ENCODE measurements at regions not wholly inside any gene's neighbourhood (a gene's known extent, or its start where the extent isn't known, plus 50 kb on each side); places are given as distances from the start of the nearest gene placed in this dataset.

DNA sequence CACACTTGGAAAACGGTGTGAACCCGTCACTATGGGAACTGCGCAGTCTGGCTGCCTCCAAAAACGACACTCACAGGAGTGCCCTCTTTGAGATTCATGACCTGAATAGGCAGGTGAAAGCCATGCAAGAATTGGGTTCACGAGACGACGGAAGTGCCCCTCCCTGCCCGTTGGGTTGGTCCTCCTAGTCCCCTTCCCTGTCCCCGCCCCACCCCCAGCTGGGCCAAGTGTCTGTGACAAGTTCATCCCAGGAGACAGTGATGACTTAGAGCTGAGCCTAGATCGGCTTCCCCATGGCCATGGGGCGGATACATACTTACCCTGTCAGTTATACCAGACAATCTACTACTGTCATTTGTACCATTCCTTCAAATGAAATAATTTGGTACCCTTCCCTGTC is 1137.7 kb upstream of the CHAC2 start:
- TF ChIP-seq POLR2A (IDR thresholded peaks at IDR 0.05): no peak
- TF ChIP-seq, protein P1, sequence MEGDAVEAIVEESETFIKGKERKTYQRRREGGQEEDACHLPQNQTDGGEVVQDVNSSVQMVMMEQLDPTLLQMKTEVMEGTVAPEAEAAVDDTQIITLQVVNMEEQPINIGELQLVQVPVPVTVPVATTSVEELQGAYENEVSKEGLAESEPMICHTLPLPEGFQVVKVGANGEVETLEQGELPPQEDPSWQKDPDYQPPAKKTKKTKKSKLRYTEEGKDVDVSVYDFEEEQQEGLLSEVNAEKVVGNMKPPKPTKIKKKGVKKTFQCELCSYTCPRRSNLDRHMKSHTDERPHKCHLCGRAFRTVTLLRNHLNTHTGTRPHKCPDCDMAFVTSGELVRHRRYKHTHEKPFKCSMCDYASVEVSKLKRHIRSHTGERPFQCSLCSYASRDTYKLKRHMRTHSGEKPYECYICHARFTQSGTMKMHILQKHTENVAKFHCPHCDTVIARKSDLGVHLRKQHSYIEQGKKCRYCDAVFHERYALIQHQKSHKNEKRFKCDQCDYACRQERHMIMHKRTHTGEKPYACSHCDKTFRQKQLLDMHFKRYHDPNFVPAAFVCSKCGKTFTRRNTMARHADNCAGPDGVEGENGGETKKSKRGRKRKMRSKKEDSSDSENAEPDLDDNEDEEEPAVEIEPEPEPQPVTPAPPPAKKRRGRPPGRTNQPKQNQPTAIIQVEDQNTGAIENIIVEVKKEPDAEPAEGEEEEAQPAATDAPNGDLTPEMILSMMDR (IDR thresholded peaks at IDR 0.05): no peak
- TF ChIP-seq EP300 (IDR thresholded peaks at IDR 0.05): no peak
- 84 to 97% (median 97%) methylated on average over 11 of the region's 11 CpGs for WGBS, 3 donors
- no peaks in the 10 kb centered on the region for H3K36me3 ChIP-seq
- H3K27me3 ChIP-seq: no peaks in the 10 kb centered on the region
- no peak for DNase-seq
- intact Hi-C loops (cut with DNase I): no loop called here
- H3K4me3 ChIP-seq: no peak overlapping the region
- no peak overlapping the region for H3K27ac ChIP-seq
- peaks cover 0 to 5% of the 10 kb centered on the region in 2 donors for H3K9me3 ChIP-seq
- H3K4me1 ChIP-seq (ENCODE audit: insufficient read depth): no peaks in the 10 kb centered on the region

DNA sequence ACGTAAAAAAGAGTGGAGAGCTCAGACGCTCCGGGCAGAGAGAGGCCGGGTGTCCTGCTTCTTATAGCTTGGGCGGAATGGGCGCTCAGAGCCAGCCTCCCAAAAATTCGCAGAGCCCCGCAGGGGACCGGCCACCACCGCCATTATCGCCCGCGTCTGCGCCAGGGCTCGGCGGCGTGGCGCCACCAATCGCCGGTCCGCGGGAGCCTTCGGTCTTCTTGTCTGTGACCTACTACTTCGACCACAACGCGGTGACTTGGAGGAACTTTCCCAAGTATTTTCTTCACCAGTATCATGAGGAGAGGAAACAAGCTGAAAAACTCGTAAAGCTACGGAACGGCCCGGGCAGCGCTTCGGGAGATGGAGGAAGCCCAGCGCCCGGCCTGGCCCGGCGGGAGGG is 1138.1 kb upstream of the CHAC2 start:
- 97 to 98% (median 97%) methylated on average over 36 of the region's 36 CpGs for WGBS, 3 donors
- no peak overlapping the region for H3K27ac ChIP-seq
- H3K4me1 ChIP-seq (ENCODE audit: insufficient read depth): no peaks in the 10 kb centered on the region
- TF ChIP-seq, protein P1 (IDR thresholded peaks at IDR 0.05): no peak
- TF ChIP-seq POLR2A (IDR thresholded peaks at IDR 0.05) (no peak), EP300 (IDR thresholded peaks at IDR 0.05) (no peak)
- H3K9me3 ChIP-seq: peaks cover 0 to 5% of the 10 kb centered on the region in 2 donors
- no peak overlapping the region for H3K4me3 ChIP-seq
- no peak for DNase-seq
- H3K27me3 ChIP-seq: no peaks in the 10 kb centered on the region
- intact Hi-C loops (cut with DNase I): no loop called here
- H3K36me3 ChIP-seq: no peaks in the 10 kb centered on the region

DNA sequence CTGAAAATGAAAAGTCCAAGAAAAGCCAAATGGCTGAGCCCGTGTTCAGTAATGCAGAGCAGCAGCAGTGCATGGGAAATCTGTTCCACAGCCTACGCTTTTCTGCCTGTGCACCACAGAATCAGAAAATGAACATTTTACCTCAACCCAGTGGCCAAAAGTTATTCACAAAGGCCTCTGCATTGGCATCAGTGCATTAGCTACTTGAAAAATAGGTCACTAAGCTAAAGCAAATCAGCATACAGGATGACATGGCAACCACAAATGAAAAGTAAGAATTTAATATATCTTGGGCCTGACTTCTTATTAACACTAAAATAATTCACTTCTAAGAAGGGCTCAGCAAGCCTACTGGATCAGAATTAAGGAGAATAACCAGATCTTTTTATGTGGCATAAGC is 1145.3 kb upstream of the CHAC2 start:
- H3K27ac ChIP-seq: no peak overlapping the region
- no peaks in the 10 kb centered on the region for H3K9me3 ChIP-seq
- no peaks in the 10 kb centered on the region for H3K4me1 ChIP-seq (ENCODE audit: insufficient read depth)
- H3K4me3 ChIP-seq: no peak overlapping the region
- TF ChIP-seq POLR2A (IDR thresholded peaks at IDR 0.05): no peak
- TF ChIP-seq EP300 (IDR thresholded peaks at IDR 0.05): no peak
- TF ChIP-seq, protein P1 (IDR thresholded peaks at IDR 0.05): no peak
- intact Hi-C loops (cut with DNase I): no loop called here
- WGBS, 3 donors: 59 to 61% (median 61%) methylated on average over 2 of the region's 2 CpGs
- no peaks in the 10 kb centered on the region for H3K27me3 ChIP-seq
- H3K36me3 ChIP-seq: no peaks in the 10 kb centered on the region
- DNase-seq: no peak

DNA sequence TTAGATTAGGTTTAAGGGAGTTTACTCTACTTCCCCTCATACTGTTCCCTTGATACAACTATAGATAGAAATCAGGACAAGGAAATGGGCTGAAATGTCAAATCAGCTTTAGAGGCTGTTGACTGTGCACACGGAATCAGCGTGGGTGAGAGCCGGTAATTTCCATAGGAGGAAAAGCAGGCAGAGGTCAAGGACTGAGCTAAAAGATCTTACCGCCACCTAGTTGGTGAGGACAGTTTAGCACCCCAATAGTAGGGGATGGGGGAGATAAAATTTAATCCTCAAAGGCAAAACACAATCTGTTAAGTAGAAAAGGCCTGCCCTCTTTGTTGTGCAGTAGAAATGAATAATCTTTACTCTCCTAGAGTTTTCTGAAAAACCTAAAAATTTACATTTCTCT is 1154.5 kb upstream of the CHAC2 start:
- no peak for TF ChIP-seq POLR2A (IDR thresholded peaks at IDR 0.05)
- TF ChIP-seq EP300 (IDR thresholded peaks at IDR 0.05): no peak
- TF ChIP-seq, protein P1 (IDR thresholded peaks at IDR 0.05): no peak
- no peaks in the 10 kb centered on the region for H3K9me3 ChIP-seq
- H3K27me3 ChIP-seq: no peaks in the 10 kb centered on the region
- H3K27ac ChIP-seq: no peak overlapping the region
- H3K36me3 ChIP-seq: no peaks in the 10 kb centered on the region
- H3K4me3 ChIP-seq: no peak overlapping the region
- 76 to 88% (median 87%) methylated on average over 4 of the region's 4 CpGs for WGBS, 3 donors
- intact Hi-C loops (cut with DNase I): no loop called here
- H3K4me1 ChIP-seq (ENCODE audit: insufficient read depth): no peaks in the 10 kb centered on the region
- no peak for DNase-seq

DNA sequence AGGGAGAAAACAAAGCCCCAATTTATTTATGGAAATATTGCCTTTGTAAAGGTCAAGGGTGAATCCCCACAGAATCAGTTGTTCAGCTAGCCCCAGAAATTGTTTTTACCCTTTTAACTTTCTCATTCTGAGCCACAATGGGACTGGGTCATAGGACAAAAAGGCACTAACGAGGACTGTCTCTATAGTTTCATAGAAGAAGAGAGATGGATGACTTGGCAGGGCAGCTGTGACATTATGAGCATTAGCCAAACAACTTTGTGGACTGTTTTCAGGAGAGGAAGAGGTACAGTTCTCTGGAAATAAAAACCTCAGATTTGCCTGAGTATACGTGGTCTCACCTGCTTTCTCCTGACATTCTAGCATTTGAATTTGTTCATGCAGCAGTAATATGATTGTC is 1155.8 kb upstream of the CHAC2 start:
- TF ChIP-seq, protein P1 (IDR thresholded peaks at IDR 0.05): no peak
- no peak for TF ChIP-seq POLR2A (IDR thresholded peaks at IDR 0.05)
- no peak for TF ChIP-seq EP300 (IDR thresholded peaks at IDR 0.05)
- Histone ChIP-seq H3K27ac (no peak overlapping the region), H3K4me3 (no peak overlapping the region), H3K4me1 (ENCODE audit: insufficient read depth) (no peaks in the 10 kb centered on the region), H3K9me3 (no peaks in the 10 kb centered on the region), H3K27me3 (no peaks in the 10 kb centered on the region), H3K36me3 (no peaks in the 10 kb centered on the region)
- 55 to 58% (median 57%) methylated on average over 2 of the region's 2 CpGs for WGBS, 3 donors
- DNase-seq: no peak
- intact Hi-C loops (cut with DNase I): no loop called here
